ENCODE measurements at regions not wholly inside any gene's neighbourhood (a gene's known extent, or its start where the extent isn't known, plus 50 kb on each side); places are given as distances from the start of the nearest gene placed in this dataset.
A peak's percentile ranks its signal among the peaks of the same experiment; 100 is the strongest.
"Not testable (repeated sequence)": the region's sequence is repeated elsewhere in the genome, so short reads cannot be mapped to it uniquely, and the experiment has no call there.

DNA sequence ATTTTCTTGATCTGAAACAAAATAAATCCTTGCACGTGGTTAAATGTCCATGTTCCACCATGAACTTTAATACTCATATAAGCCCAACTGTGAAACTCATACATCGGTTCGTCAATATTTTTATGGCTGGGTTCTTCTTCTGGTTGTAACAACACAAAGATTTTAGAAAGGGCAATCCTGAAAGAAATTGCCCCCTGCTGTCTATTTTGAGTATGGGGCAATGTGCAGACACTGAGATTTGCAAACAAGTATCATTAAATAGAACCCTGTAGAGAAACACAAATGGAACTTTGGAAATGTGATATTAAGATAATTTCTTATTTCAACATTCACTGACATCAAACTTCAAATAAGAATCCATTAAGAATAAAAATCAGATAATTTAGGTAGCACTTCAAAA is 80.2 kb upstream of the PHACTR1 start:
- Histone ChIP-seq H3K4me3 (ENCODE audit: low read depth in 1 of 3, low read length in 3 of 3) (no peak overlapping the region), H3K4me1 (ENCODE audit: control insufficient read depth in 3 of 3, insufficient read depth in 2 of 3, low read depth in 1 of 3, low read length in 2 of 3) (no peaks in the 10 kb centered on the region), H3K36me3 (ENCODE audit: control insufficient read depth in 3 of 3, insufficient read depth in 2 of 3, low read depth in 1 of 3, low read length in 3 of 3) (no peaks in the 10 kb centered on the region), H3K27ac (ENCODE audit: low read depth in 1 of 3, low read length in 2 of 3) (no peak overlapping the region), H3K9me3 (ENCODE audit: control insufficient read depth in 2 of 2, insufficient read depth in 1 of 2, low read depth in 1 of 2, low read length in 1 of 2) (no peaks in the 10 kb centered on the region), H3K27me3 (ENCODE audit: control insufficient read depth in 3 of 3, insufficient read depth in 3 of 3, low read length in 3 of 3) (no peaks in the 10 kb centered on the region)
- DNase-seq (no peak), FAIRE-seq (no peak)
- 60 to 77% (median 62%) methylated on average over 3 of the region's 3 CpGs for WGBS, 3 donors

DNA sequence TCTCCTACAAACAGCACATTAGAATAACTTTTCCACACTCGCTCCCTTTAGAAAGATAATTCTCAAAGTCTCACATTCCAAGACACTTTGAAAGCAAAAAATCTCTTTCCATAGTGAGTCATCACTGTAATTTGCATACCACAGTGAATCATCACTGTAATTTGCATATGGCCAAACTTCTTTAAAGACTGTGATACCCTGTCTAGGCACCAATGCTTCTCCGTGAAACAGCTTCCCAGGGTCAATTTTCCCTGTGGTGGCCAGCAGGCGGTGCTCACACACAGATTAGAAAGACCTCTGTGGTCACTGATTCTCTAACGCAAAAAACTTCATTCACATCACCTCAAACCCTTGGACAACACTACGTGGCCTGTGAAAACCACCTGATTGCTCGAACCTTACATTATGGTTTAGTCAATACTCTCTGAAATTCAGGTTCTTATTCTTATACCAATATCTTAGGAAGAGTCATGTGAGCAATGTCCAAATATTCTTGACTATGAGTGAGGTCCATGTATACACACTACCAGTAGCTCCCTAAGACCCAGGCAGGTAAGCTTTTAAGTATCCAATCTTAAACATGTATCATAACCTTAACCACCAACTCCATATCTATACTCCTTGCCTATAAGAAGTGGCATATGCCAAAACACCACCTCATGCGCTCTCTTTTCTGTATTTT is 78.5 kb upstream of the PHACTR1 start:
- Histone ChIP-seq H3K36me3 (ENCODE audit: control insufficient read depth in 3 of 3, insufficient read depth in 2 of 3, low read depth in 1 of 3, low read length in 3 of 3) (no peaks in the 10 kb centered on the region), H3K4me1 (ENCODE audit: control insufficient read depth in 3 of 3, insufficient read depth in 2 of 3, low read depth in 1 of 3, low read length in 2 of 3) (no peaks in the 10 kb centered on the region), H3K9me3 (ENCODE audit: control insufficient read depth in 2 of 2, insufficient read depth in 1 of 2, low read depth in 1 of 2, low read length in 1 of 2) (no peaks in the 10 kb centered on the region), H3K4me3 (ENCODE audit: low read depth in 1 of 3, low read length in 3 of 3) (no peak overlapping the region), H3K27ac (ENCODE audit: low read depth in 1 of 3, low read length in 2 of 3) (no peak overlapping the region), H3K27me3 (ENCODE audit: control insufficient read depth in 3 of 3, insufficient read depth in 3 of 3, low read length in 3 of 3) (no peaks in the 10 kb centered on the region)
- WGBS, 3 donors: 21 to 26% (median 25%) methylated on average over 7 of the region's 7 CpGs
- DNase-seq: peak; percentile 57 to 58
- no peak for FAIRE-seq

- Histone ChIP-seq H3K27me3 (ENCODE audit: control insufficient read depth in 3 of 3, insufficient read depth in 3 of 3, low read length in 3 of 3) (no peaks in the 10 kb centered on the region), H3K9me3 (ENCODE audit: control insufficient read depth in 2 of 2, insufficient read depth in 1 of 2, low read depth in 1 of 2, low read length in 1 of 2) (no peaks in the 10 kb centered on the region), H3K27ac (ENCODE audit: low read depth in 1 of 3, low read length in 2 of 3) (no peak overlapping the region), H3K36me3 (ENCODE audit: control insufficient read depth in 3 of 3, insufficient read depth in 2 of 3, low read depth in 1 of 3, low read length in 3 of 3) (no peaks in the 10 kb centered on the region), H3K4me3 (ENCODE audit: low read depth in 1 of 3, low read length in 3 of 3) (no peak overlapping the region), H3K4me1 (ENCODE audit: control insufficient read depth in 3 of 3, insufficient read depth in 2 of 3, low read depth in 1 of 3, low read length in 2 of 3) (no peaks in the 10 kb centered on the region)
- 84 to 87% (median 86%) methylated on average over 1 of the region's 1 CpG for WGBS, 3 donors
- FAIRE-seq (no peak), DNase-seq (no peak)
Observed at GRCh38 chr6:12640438-12640837, 76.1 kb upstream of the PHACTR1 start.

DNA sequence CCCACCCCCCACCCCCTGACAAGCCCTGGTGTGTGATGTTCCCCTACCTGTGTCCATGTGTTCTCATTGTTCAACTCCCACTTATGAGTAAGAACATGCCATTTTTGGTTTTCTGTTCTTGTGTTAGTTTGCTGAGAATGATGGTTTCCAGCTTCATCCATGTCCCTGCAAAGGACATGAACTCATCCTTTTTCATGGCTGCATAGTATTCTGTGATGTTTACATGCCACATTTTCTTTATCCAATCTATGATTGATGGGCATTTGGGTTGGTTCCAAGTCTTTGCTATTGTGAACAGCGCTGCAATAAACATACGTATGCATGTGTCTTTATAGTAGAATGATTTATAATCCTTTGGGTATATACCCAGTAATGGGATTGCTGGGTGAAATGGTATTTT is 74.8 kb upstream of the PHACTR1 start:
- FAIRE-seq; H3K27me3 ChIP-seq (ENCODE audit: control insufficient read depth in 3 of 3, insufficient read depth in 3 of 3, low read length in 3 of 3); H3K36me3 ChIP-seq (ENCODE audit: control insufficient read depth in 3 of 3, insufficient read depth in 2 of 3, low read depth in 1 of 3, low read length in 3 of 3); H3K27ac ChIP-seq (ENCODE audit: low read depth in 1 of 3, low read length in 2 of 3); H3K9me3 ChIP-seq (ENCODE audit: control insufficient read depth in 2 of 2, insufficient read depth in 1 of 2, low read depth in 1 of 2, low read length in 1 of 2); DNase-seq; H3K4me3 ChIP-seq (ENCODE audit: low read depth in 1 of 3, low read length in 3 of 3); H3K4me1 ChIP-seq (ENCODE audit: control insufficient read depth in 3 of 3, insufficient read depth in 2 of 3, low read depth in 1 of 3, low read length in 2 of 3): not testable (repeated sequence)
- WGBS, 3 donors: 66 to 81% (median 80%) methylated on average over 2 of the region's 2 CpGs

GRCh38 chr6:12645941-12646340 is 70.6 kb upstream of the PHACTR1 start:
- no peaks in the 10 kb centered on the region for H3K27me3 ChIP-seq (ENCODE audit: control insufficient read depth in 3 of 3, insufficient read depth in 3 of 3, low read length in 3 of 3)
- DNase-seq: no peak
- H3K4me1 ChIP-seq (ENCODE audit: control insufficient read depth in 3 of 3, insufficient read depth in 2 of 3, low read depth in 1 of 3, low read length in 2 of 3): no peaks in the 10 kb centered on the region
- H3K36me3 ChIP-seq (ENCODE audit: control insufficient read depth in 3 of 3, insufficient read depth in 2 of 3, low read depth in 1 of 3, low read length in 3 of 3): no peaks in the 10 kb centered on the region
- no peak for FAIRE-seq
- WGBS, 3 donors: 4 to 49% (median 46%) methylated on average over 4 of the region's 4 CpGs
- H3K4me3 ChIP-seq (ENCODE audit: low read depth in 1 of 3, low read length in 3 of 3): no peak overlapping the region
- H3K9me3 ChIP-seq (ENCODE audit: control insufficient read depth in 2 of 2, insufficient read depth in 1 of 2, low read depth in 1 of 2, low read length in 1 of 2): no peaks in the 10 kb centered on the region
- no peak overlapping the region for H3K27ac ChIP-seq (ENCODE audit: low read depth in 1 of 3, low read length in 2 of 3)

GRCh38 chr6:12648171-12648570 is 68.4 kb upstream of the PHACTR1 start:
- Histone ChIP-seq H3K36me3 (ENCODE audit: control insufficient read depth in 3 of 3, insufficient read depth in 2 of 3, low read depth in 1 of 3, low read length in 3 of 3) (no peaks in the 10 kb centered on the region), H3K9me3 (ENCODE audit: control insufficient read depth in 2 of 2, insufficient read depth in 1 of 2, low read depth in 1 of 2, low read length in 1 of 2) (no peaks in the 10 kb centered on the region), H3K27ac (ENCODE audit: low read depth in 1 of 3, low read length in 2 of 3) (no peak overlapping the region), H3K4me3 (ENCODE audit: low read depth in 1 of 3, low read length in 3 of 3) (no peak overlapping the region), H3K27me3 (ENCODE audit: control insufficient read depth in 3 of 3, insufficient read depth in 3 of 3, low read length in 3 of 3) (no peaks in the 10 kb centered on the region), H3K4me1 (ENCODE audit: control insufficient read depth in 3 of 3, insufficient read depth in 2 of 3, low read depth in 1 of 3, low read length in 2 of 3) (no peaks in the 10 kb centered on the region)
- DNase-seq: no peak
- WGBS, 3 donors: 90 to 94% (median 93%) methylated on average over 4 of the region's 4 CpGs
- FAIRE-seq: no peak

- WGBS, 3 donors: 61 to 88% (median 74%) methylated on average over 1 of the region's 1 CpG
- Histone ChIP-seq H3K27me3 (ENCODE audit: control insufficient read depth in 3 of 3, insufficient read depth in 3 of 3, low read length in 3 of 3) (no peaks in the 10 kb centered on the region), H3K4me1 (ENCODE audit: control insufficient read depth in 3 of 3, insufficient read depth in 2 of 3, low read depth in 1 of 3, low read length in 2 of 3) (no peaks in the 10 kb centered on the region), H3K36me3 (ENCODE audit: control insufficient read depth in 3 of 3, insufficient read depth in 2 of 3, low read depth in 1 of 3, low read length in 3 of 3) (no peaks in the 10 kb centered on the region), H3K9me3 (ENCODE audit: control insufficient read depth in 2 of 2, insufficient read depth in 1 of 2, low read depth in 1 of 2, low read length in 1 of 2) (no peaks in the 10 kb centered on the region), H3K4me3 (ENCODE audit: low read depth in 1 of 3, low read length in 3 of 3) (no peak overlapping the region), H3K27ac (ENCODE audit: low read depth in 1 of 3, low read length in 2 of 3) (no peak overlapping the region)
- FAIRE-seq: no peak
- no peak for DNase-seq
Observed at GRCh38 chr6:12649325-12649724, 67.2 kb upstream of the PHACTR1 start.

DNA sequence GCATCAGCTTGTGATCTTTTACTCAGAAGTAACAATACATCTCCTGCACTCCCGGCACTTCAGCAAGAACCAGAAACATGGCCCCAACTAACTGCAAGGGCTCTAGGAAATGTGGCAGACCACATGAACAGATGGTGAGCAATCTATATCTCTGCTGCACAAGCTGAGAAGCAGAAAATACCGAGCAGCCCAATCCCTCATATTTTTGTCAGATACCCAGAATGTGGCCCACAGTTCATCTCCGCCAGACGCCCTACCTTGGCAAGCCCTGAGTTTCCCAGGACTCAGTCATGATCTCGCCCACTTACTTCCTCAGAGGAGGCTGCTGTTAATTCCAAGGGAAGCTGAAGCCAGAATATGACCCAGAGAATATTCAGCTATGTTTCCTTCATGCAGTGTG is 63.1 kb upstream of the PHACTR1 start:
- H3K4me3 ChIP-seq (ENCODE audit: low read depth in 1 of 3, low read length in 3 of 3): no peak overlapping the region

GRCh38 chr6:12654107-12654506 is 62.5 kb upstream of the PHACTR1 start:
- 71 to 80% (median 71%) methylated on average over 3 of the region's 3 CpGs for WGBS, 3 donors
- FAIRE-seq (no peak), DNase-seq (no peak)
- Histone ChIP-seq H3K4me3 (ENCODE audit: low read depth in 1 of 3, low read length in 3 of 3) (no peak overlapping the region), H3K27me3 (ENCODE audit: control insufficient read depth in 3 of 3, insufficient read depth in 3 of 3, low read length in 3 of 3) (no peaks in the 10 kb centered on the region), H3K27ac (ENCODE audit: low read depth in 1 of 3, low read length in 2 of 3) (no peak overlapping the region), H3K36me3 (ENCODE audit: control insufficient read depth in 3 of 3, insufficient read depth in 2 of 3, low read depth in 1 of 3, low read length in 3 of 3) (no peaks in the 10 kb centered on the region), H3K4me1 (ENCODE audit: control insufficient read depth in 3 of 3, insufficient read depth in 2 of 3, low read depth in 1 of 3, low read length in 2 of 3) (no peaks in the 10 kb centered on the region), H3K9me3 (ENCODE audit: control insufficient read depth in 2 of 2, insufficient read depth in 1 of 2, low read depth in 1 of 2, low read length in 1 of 2) (no peaks in the 10 kb centered on the region)

More for the DNA sequence above, 63.1 kb upstream of the PHACTR1 start:
- 58 to 65% (median 63%) methylated on average over 5 of the region's 5 CpGs for WGBS, 3 donors
- Histone ChIP-seq H3K27me3 (ENCODE audit: control insufficient read depth in 3 of 3, insufficient read depth in 3 of 3, low read length in 3 of 3) (no peaks in the 10 kb centered on the region), H3K27ac (ENCODE audit: low read depth in 1 of 3, low read length in 2 of 3) (no peak overlapping the region), H3K36me3 (ENCODE audit: control insufficient read depth in 3 of 3, insufficient read depth in 2 of 3, low read depth in 1 of 3, low read length in 3 of 3) (no peaks in the 10 kb centered on the region), H3K9me3 (ENCODE audit: control insufficient read depth in 2 of 2, insufficient read depth in 1 of 2, low read depth in 1 of 2, low read length in 1 of 2) (no peaks in the 10 kb centered on the region), H3K4me1 (ENCODE audit: control insufficient read depth in 3 of 3, insufficient read depth in 2 of 3, low read depth in 1 of 3, low read length in 2 of 3) (no peaks in the 10 kb centered on the region)
- DNase-seq (no peak), FAIRE-seq (no peak)

All from small intestine (tissue), 7 donors.